ENCODE measurements at regions not wholly inside any gene's neighbourhood (a gene's known extent, or its start where the extent isn't known, plus 50 kb on each side); places are given as distances from the start of the nearest gene placed in this dataset.

- no peak for TF ChIP-seq POLR2A (IDR thresholded peaks at IDR 0.05; ENCODE audit: low read depth, low read length)
- no peak for TF ChIP-seq TAF1 (IDR thresholded peaks at IDR 0.05; ENCODE audit: borderline replicate concordance, low read depth, low read length)
Measured at GRCh38 chr3:55252921-55253320, 234.2 kb downstream of the WNT5A start.
